Epidermal melanocyte (primary cell): ENCODE measurements at regions not wholly inside any gene's neighbourhood (a gene's known extent, or its start where the extent isn't known, plus 50 kb on each side); places are given as distances from the start of the nearest gene placed in this dataset.

Experiments used
- DNase-seq: peaks from one replicate; pipeline ENCODE4 v3.0.0; 2011; ENCODE audit warnings: low spot score; ENCODE audit not compliant: insufficient read length

- DNase-seq, result no peak
Measured at GRCh38 chr4:185921583-185922555, 109.9 kb upstream of the SORBS2 start.

DNA sequence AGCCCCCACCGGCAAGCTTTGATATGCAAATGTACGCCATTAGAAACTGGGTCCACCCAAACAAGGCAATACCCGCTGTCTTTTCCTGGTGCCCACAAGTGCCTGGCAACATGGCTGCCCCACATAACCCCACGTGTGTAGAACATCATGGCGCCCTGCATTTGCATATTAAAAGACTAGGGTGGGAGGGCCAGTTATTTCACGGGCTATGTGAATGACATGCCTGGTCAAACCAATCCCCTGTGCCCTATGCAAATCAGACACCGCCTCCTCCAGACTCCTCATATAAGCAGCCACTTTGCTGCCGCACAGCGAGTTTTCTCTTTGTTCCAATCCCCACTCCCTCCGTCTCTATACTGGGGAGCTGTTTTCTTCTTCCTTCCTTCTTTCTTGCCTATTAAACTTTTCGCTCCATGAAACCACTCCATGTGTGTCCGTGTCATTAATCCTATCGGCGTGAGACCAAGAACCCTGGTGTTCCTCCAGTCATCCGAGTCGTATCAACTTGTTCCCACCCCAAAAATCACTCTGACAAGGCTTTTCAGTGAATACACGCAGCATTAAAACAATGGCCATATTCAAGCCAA is 112.6 kb upstream of the SORBS2 start:
- no peak for DNase-seq

DNA sequence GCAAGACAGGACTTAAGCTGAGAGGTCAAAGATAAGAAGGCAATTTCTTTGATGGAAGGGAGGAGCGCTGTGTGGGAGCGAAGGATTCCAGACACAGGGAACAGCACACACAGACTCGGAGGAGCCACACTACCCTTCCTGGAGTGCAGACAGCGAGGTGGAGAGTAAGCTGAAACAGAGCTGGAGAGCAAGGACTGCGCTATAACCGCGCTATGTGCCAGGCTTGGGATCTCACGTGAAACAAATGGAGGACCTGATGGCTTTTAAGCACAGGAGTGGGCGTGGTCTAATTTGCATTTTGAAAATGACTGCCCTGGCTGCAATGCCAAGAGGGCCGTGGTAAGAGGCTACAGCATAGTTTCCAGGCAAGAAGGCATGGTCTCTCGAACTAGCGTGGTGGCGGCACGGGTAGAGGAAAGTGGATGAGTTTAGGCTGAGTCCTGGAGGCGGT is 113.9 kb upstream of the SORBS2 start:
- no peak for DNase-seq

DNA sequence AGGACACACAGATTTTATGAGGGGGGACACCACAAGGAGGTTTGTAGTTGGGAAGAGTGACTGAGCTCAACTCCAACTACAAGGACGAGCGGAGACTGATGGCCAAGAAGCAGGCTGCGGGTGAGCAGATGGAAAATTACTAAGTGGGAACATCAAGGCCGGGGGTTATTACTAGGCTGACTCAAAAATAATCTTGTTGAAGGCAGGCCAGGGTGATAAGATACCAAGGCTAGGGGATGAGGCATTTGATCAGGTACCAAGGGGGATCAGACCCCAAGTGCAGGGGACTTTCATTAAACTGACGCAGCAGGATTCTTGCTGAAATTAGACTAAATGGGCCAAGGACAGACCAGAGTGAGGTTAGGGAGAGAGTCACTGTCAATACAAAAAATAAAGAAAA is 119.4 kb upstream of the SORBS2 start:
- DNase-seq, result no peak

DNA sequence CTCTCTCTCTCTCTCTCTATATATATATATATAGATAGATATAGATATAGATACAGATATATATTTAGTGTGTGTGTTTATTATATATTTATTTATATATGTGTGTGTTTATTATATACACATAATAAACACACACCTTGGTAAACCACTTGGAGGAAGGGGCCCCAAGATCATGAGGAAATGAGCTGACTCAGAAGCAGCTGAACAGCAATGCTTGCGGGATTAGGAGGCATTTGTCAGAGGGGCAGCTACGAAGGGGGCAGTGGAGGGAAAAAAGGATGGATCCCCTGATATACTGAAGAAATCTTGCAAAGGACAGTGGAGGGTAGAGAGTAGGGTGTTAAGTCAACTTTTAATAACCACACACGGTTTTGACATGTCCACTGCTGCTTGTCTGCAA is 120.0 kb upstream of the SORBS2 start:
- no peak for DNase-seq

DNA sequence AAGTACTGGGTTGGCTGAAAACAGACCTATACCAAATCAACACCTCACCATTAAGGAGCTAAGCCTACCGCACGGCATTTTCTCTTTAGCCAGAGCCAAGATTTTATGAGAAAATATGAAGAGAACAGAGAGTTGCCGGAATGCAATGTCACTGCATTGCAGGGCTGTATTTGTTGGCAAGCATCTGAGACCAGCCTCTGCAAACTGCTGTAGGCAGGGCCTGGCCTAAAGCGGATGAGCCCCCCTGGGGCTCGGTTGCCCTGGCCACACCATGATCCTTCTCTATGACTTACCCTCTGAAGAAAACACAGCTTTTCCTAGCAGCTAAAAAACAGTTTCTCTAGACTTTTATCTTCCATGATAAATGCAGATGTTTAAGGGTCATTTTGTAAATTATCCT is 120.5 kb upstream of the SORBS2 start:
- no peak for DNase-seq

DNA sequence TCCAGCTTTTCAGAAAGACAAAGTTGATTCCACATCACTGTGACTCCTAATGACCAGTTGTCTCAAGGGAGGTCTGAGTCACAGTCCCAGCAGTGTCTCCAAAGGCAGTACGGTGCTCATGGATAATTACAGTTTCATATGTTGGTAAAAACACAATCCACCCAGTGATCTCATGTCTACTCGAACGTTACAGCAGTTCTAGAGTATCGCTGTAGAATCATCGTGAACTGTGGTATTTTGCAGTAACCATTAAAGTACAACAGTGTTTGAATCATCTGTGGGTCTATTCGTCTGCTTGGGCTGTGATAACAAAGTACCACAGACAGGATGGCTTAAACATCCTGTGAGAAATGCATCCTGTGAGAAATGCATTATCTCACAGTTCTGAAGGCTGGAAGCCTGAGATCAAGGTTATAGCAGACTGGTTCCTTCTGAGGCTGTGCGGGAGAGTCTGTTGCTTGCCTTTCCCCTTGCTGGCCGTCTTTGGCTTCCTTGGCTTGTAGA is 121.1 kb upstream of the SORBS2 start:
- peak; percentile 24 for DNase-seq

- DNase-seq, result no peak
Measured at GRCh38 chr4:185936650-185937376, 124.8 kb upstream of the SORBS2 start.

- no peak for DNase-seq
Measured at GRCh38 chr4:185938654-185939053, 126.7 kb upstream of the SORBS2 start.

- no peak for DNase-seq
Measured at GRCh38 chr4:185941461-185941860, 127.5 kb upstream of the TLR3 start.

- DNase-seq, result no peak
Measured at GRCh38 chr4:185945252-185945651, 123.7 kb upstream of the TLR3 start.

- DNase-seq, result no peak
Measured at GRCh38 chr4:185945906-185946305, 123.0 kb upstream of the TLR3 start.

DNA sequence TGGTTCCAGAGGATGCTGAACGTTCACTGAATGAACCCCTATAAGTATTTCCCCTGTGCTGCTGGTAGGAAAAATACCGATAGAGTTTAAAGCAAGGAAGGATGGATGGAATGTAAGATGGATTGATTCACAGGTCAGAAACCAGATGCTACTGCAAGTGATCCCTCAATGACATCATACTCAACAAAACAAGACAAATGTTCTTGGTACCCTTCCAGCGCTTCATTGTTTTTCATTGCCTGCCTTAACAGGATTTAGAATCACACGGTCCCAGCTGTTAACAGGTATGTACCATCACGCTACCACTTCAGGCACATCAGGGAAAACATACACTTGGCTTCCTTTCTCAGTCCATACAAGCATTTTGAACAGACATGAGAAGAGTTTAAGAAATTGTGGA is 118.1 kb upstream of the TLR3 start:
- no peak for DNase-seq

- no peak for DNase-seq
Measured at GRCh38 chr4:185955151-185955770, 113.7 kb upstream of the TLR3 start.

DNA sequence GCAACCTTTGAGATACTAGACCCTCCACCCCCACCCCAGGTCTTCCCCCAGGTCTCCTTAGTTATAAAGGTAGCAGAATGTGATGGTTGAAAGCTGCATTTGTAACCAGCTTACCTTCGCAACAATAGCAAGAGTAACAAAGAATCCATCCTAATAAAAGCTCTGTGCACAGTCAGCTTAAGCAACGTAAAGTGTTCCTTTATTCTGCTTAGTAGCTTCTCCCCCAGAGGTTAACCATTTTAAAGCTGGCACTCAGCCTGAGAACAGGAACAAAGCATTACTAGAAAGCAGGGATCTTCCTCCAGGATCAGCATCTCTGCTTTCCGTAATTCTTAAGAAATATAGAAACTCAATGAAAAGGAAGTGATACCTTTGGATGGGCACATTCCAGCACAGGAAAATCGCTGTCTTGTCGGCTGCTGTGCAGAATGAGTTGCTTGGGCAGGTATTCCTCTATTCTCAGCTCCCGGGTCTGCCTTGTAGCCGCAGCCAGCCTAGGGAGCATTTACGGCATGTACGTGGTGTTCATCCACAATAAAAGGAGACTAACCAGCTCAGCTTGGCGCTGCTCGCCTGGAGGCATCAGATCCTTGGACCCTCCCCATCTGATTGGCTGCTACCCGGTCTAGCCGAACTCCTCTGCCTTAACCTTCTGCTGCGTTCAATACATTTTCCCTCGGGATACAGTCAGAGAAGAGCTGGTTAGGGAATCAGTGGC is 113.0 kb upstream of the TLR3 start:
- DNase-seq, result no peak

DNA sequence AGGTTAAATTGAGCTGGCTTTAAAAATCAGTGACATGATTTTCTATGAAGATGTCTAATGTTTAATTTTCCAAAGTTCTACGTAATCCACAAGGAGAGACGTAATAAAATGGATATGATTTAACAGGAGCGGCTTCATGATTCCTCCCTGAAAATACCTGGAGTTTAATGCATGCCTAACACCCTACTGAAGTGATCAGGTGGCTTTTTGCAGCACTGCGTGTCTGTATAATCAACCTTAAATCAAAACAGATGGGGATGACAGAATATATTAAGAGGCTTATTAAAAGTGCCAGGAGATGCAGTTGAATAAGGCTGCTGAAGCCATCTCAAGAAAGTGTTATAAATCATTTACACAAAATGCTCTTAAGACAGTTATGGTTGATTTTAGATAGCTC is 112.4 kb upstream of the TLR3 start:
- no peak for DNase-seq

- no peak for DNase-seq
Measured at GRCh38 chr4:185958094-185958747, 110.7 kb upstream of the TLR3 start.

- no peak for DNase-seq
Measured at GRCh38 chr4:185965426-185966384, 103.3 kb upstream of the TLR3 start.

DNA sequence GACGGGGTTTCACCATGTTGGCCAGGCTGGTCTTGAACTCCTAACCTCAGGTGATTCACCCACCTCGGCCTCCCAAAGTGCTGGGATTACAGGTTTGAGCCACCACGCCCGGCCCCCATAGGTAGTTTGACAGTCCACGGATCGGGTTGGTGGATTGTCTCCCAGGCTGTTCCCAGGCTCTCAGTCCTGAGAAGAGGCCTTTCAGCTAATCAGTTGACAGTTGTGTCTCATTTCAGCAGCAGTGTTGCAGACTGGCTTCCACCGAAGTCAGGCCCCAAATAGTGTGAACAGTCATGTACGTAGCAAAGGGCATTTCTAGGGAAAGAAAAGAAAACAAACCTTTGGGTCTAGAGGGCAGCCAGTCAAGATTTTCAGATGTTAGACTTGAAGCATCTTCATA is 102.4 kb upstream of the TLR3 start:
- DNase-seq, result no peak
